Neuronal stem cell (in vitro differentiated cells): ENCODE measurements at regions not wholly inside any gene's neighbourhood (a gene's known extent, or its start where the extent isn't known, plus 50 kb on each side); places are given as distances from the start of the nearest gene placed in this dataset.
A peak's percentile ranks its signal among the peaks of the same experiment; 100 is the strongest.

ENCODE experiments used
- DNase-seq: peaks from one replicate; pipeline ENCODE4 v3.0.0-alpha.2; 2013; ENCODE audit warnings: low spot score
- H2AFZ ChIP-seq: one replicate; pipeline ENCODE4 v1.6.1; 2013; ENCODE audit warnings: mild to moderate bottlenecking, low read length, inconsistent platforms
- H2AK5ac ChIP-seq: 2 replicates; pipeline ENCODE4 v1.6.1; 2013; ENCODE audit warnings: low read depth, mild to moderate bottlenecking, inconsistent platforms, low read length, moderate library complexity, mixed read lengths
- H2BK120ac ChIP-seq: 2 replicates; pipeline ENCODE4 v1.6.1; 2013; ENCODE audit warnings: low read depth, mild to moderate bottlenecking, inconsistent platforms, low read length, moderate library complexity, mixed read lengths
- H2BK12ac ChIP-seq: one replicate; pipeline ENCODE4 v1.6.1; 2013; ENCODE audit warnings: low read length, inconsistent platforms
- H2BK15ac ChIP-seq: 2 replicates; pipeline ENCODE4 v1.6.1; 2013; ENCODE audit warnings: mild to moderate bottlenecking, low read length, inconsistent platforms, mixed read lengths
- H2BK5ac ChIP-seq: one replicate; pipeline ENCODE4 v1.6.1; 2013; ENCODE audit warnings: inconsistent platforms, mild to moderate bottlenecking, low read length, moderate library complexity
- H3K14ac ChIP-seq: one replicate; pipeline ENCODE4 v1.6.1; 2013; ENCODE audit warnings: low read length, inconsistent platforms
- H3K18ac ChIP-seq: 2 replicates; pipeline ENCODE4 v1.6.1; 2013; ENCODE audit warnings: low read length, inconsistent platforms
- H3K23ac ChIP-seq: 2 replicates; pipeline ENCODE4 v1.6.1; 2013; ENCODE audit warnings: low read depth, mild to moderate bottlenecking, mixed read lengths, low read length, inconsistent platforms; ENCODE audit not compliant: poor library complexity
- H3K27ac ChIP-seq: replicated peaks from 3 replicates; pipeline ENCODE4 v1.5.1; 2013; ENCODE audit warnings: low read length, inconsistent platforms
- H3K27me3 ChIP-seq, 3 experiments: 2 replicates each; pipeline ENCODE4 v1.6.1; 2013; ENCODE audit warnings: low read length in 3 of 3, mild to moderate bottlenecking in 2 of 3, inconsistent platforms in 1 of 3, low read depth in 1 of 3, mixed read lengths in 1 of 3, moderate library complexity in 1 of 3; ENCODE audit not compliant: control insufficient read depth in 3 of 3, insufficient read depth in 3 of 3
- H3K36me3 ChIP-seq, 2 donors: replicated peaks in 1 of 2; 2 replicates each; pipeline ENCODE4 v1.6.1; 2013; ENCODE audit warnings: low read length in 2 of 2; ENCODE audit not compliant: control insufficient read depth in 2 of 2, insufficient read depth in 2 of 2
- H3K4ac ChIP-seq: 2 replicates; pipeline ENCODE4 v1.6.1; 2013; ENCODE audit warnings: inconsistent platforms, mild to moderate bottlenecking, low read length, moderate library complexity
- H3K4me1 ChIP-seq, 2 donors: 1 replicate in 1 of 2; 2 replicates in 1 of 2; pipeline ENCODE4 v1.6.1; 2013; ENCODE audit warnings: low read length in 2 of 2, low read depth in 1 of 2; ENCODE audit not compliant: control insufficient read depth in 2 of 2, insufficient read depth in 1 of 2
- H3K4me2 ChIP-seq: one replicate; pipeline ENCODE4 v1.6.1; 2013; ENCODE audit warnings: mild to moderate bottlenecking, low read length, inconsistent platforms; ENCODE audit not compliant: insufficient read depth, poor library complexity, severe bottlenecking
- H3K4me3 ChIP-seq, 2 donors: 2 replicates each; pipeline ENCODE4 v1.5.1; 2013; ENCODE audit warnings: low read length in 2 of 2, mild to moderate bottlenecking in 2 of 2, inconsistent platforms in 1 of 2, moderate library complexity in 1 of 2
- H3K79me1 ChIP-seq: one replicate; pipeline ENCODE4 v1.6.1; 2013; ENCODE audit warnings: low read depth, mild to moderate bottlenecking, inconsistent platforms, low read length, moderate library complexity
- H3K9ac ChIP-seq: one replicate; pipeline ENCODE4 v1.6.1; 2013; ENCODE audit warnings: mild to moderate bottlenecking, low read depth, low read length, inconsistent platforms; ENCODE audit not compliant: poor library complexity
- H3K9me3 ChIP-seq, 2 donors: replicated peaks in 1 of 2; 2 replicates each; pipeline versions ENCODE3 to v1.6.1; 2013; ENCODE audit warnings: low read length in 2 of 2, mild to moderate bottlenecking in 2 of 2, inconsistent platforms in 1 of 2, low read depth in 1 of 2, mixed read lengths in 1 of 2, moderate library complexity in 1 of 2; ENCODE audit not compliant: control insufficient read depth in 2 of 2, insufficient read depth in 1 of 2
- H4K8ac ChIP-seq: one replicate; pipeline ENCODE4 v1.6.1; 2013; ENCODE audit warnings: low read depth, mild to moderate bottlenecking, inconsistent platforms, low read length, moderate library complexity
- H4K91ac ChIP-seq: one replicate; pipeline ENCODE4 v1.6.1; 2013; ENCODE audit warnings: low read length, low read depth, mild to moderate bottlenecking, inconsistent platforms; ENCODE audit not compliant: poor library complexity
- WGBS, 2 donors: extraction: QIAGEN DNeasy Blood & Tissue Kit; methylation state at CpG; one replicate each; pipeline ENCODE4 v1.1.7; 2013; ENCODE audit warnings: missing lambda C conversion rate in 2 of 2, mixed read lengths in 1 of 2; ENCODE audit not compliant: insufficient read length in 2 of 2, insufficient replicate concordance in 1 of 2; ENCODE audit errors: extremely low coverage in 2 of 2; 5-methylcytosine and 5-hydroxymethylcytosine counted together

DNA sequence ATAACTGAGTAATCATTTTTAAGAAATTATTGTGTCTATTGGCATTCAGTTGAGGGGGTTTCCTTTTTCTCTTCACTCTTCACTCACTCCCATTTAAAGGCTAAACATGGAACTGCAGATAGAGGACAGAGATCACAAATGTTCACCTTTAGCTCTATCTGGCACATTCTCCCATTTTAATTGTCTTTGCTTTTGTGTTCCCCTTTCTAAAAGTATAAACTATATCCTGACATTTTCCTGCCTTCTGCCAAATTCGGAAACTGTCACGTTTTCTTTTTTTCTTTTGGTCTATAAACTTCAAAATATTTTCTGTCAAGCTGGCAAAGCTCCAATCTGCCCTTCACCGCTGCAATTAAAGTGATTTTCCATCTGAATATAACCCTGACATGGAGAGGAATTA, 219.8 kb upstream of the CDKN3 start:
- no peaks in the 10 kb centered on the region for H3K79me1 ChIP-seq
- H4K8ac ChIP-seq = no peak overlapping the region
- H4K91ac ChIP-seq = no peak overlapping the region
- no peak overlapping the region for H3K9ac ChIP-seq
- H3K14ac ChIP-seq = no peak overlapping the region
- no peak overlapping the region for H2AFZ ChIP-seq
- WGBS, 2 donors = no CpG with 5 or more reads among the region's 3 CpGs
- no peak overlapping the region for H2BK5ac ChIP-seq
- H3K27me3 ChIP-seq = no peaks in the 10 kb centered on the region
- H2AK5ac ChIP-seq = no peak overlapping the region
- H3K9me3 ChIP-seq = no peaks in the 10 kb centered on the region
- DNase-seq = no peak
- H3K18ac ChIP-seq = no peak overlapping the region
- H2BK120ac ChIP-seq = no peak overlapping the region
- no peak overlapping the region for H2BK15ac ChIP-seq
- no peak overlapping the region for H2BK12ac ChIP-seq
- H3K23ac ChIP-seq = no peak overlapping the region
- H3K36me3 ChIP-seq = no peaks in the 10 kb centered on the region
- no peak overlapping the region for H3K4me2 ChIP-seq
- no peak overlapping the region for H3K4me3 ChIP-seq
- no peak overlapping the region for H3K4ac ChIP-seq
- no peak overlapping the region for H3K27ac ChIP-seq
- no peaks in the 10 kb centered on the region for H3K4me1 ChIP-seq

GRCh38 chr14:54177641-54178621, 218.9 kb upstream of the CDKN3 start:
- Histone ChIP-seq H3K9me3 (no peaks in the 10 kb centered on the region), H4K8ac (no peak overlapping the region), H3K27me3 (no peaks in the 10 kb centered on the region), H3K4me3 (no peak overlapping the region), H3K79me1 (no peaks in the 10 kb centered on the region), H3K27ac (no peak overlapping the region), H2BK15ac (no peak overlapping the region), H3K4me1 (peaks cover 0 to 4% of the 10 kb centered on the region in 2 donors), H2BK5ac (no peak overlapping the region), H2AK5ac (no peak overlapping the region), H4K91ac (no peak overlapping the region), H3K4ac (no peak overlapping the region), H3K36me3 (no peaks in the 10 kb centered on the region), H3K9ac (no peak overlapping the region), H3K4me2 (no peak overlapping the region), H3K18ac (no peak overlapping the region), H3K14ac (no peak overlapping the region), H3K23ac (no peak overlapping the region), H2AFZ (peak overlapping the region; percentile 21), H2BK12ac (no peak overlapping the region), H2BK120ac (no peak overlapping the region)
- DNase-seq = no peak
- WGBS, 2 donors = no CpG with 5 or more reads among the region's 9 CpGs

GRCh38 chr14:54182419-54183045, 214.3 kb upstream of the CDKN3 start:
- WGBS, 2 donors = no CpG with 5 or more reads among the region's 2 CpGs

More at GRCh38 chr14:54182419-54183045, 214.3 kb upstream of the CDKN3 start:
- H3K18ac ChIP-seq = no peak overlapping the region
- H3K27ac ChIP-seq = no peak overlapping the region
- no peak overlapping the region for H3K9ac ChIP-seq
- no peaks in the 10 kb centered on the region for H3K79me1 ChIP-seq
- no peak overlapping the region for H2BK12ac ChIP-seq
- no peak overlapping the region for H3K4ac ChIP-seq
- H2AFZ ChIP-seq = peak overlapping the region; percentile 36
- H2AK5ac ChIP-seq = no peak overlapping the region
- H3K14ac ChIP-seq = no peak overlapping the region
- H2BK15ac ChIP-seq = no peak overlapping the region
- no peak overlapping the region for H3K4me2 ChIP-seq
- no peak overlapping the region for H3K23ac ChIP-seq
- DNase-seq = no peak
- no peak overlapping the region for H4K91ac ChIP-seq
- H2BK120ac ChIP-seq = no peak overlapping the region
- H3K4me3 ChIP-seq = no peak overlapping the region
- no peak overlapping the region for H4K8ac ChIP-seq
- H3K9me3 ChIP-seq = no peaks in the 10 kb centered on the region
- H3K27me3 ChIP-seq = no peaks in the 10 kb centered on the region
- H3K36me3 ChIP-seq = no peaks in the 10 kb centered on the region
- no peak overlapping the region for H2BK5ac ChIP-seq
- H3K4me1 ChIP-seq = peaks cover 3 to 4% of the 10 kb centered on the region in 2 donors
